Endothelial cell of umbilical vein (primary cell): ENCODE measurements at regions not wholly inside any gene's neighbourhood (a gene's known extent, or its start where the extent isn't known, plus 50 kb on each side); places are given as distances from the start of the nearest gene placed in this dataset.

Source experiments
- CTCF ChIP-seq, 2 donors: IDR thresholded peaks; 1 replicate in 1 of 2; 2 replicates in 1 of 2; pipeline ENCODE4 v1.5.1; 2011; ENCODE audit warnings: low read length in 2 of 2, mild to moderate bottlenecking in 2 of 2, moderate library complexity in 2 of 2, control low read depth in 1 of 2, inconsistent platforms in 1 of 2, low read depth in 1 of 2; ENCODE audit not compliant: insufficient read depth in 1 of 2; ENCODE audit errors: extremely low read depth in 1 of 2
- MYC ChIP-seq: IDR thresholded peaks from one replicate; pipeline ENCODE4 v1.6.1; 2011; ENCODE audit warnings: mild to moderate bottlenecking, low read depth, low read length
- POLR2A ChIP-seq: IDR thresholded peaks from 2 replicates; pipeline ENCODE4 v1.6.1; 2012; ENCODE audit warnings: low read depth, mild to moderate bottlenecking, control low read depth, low read length
- POLR2AphosphoS5 ChIP-seq: IDR thresholded peaks from 2 replicates; pipeline ENCODE4 v1.6.1; 2012; ENCODE audit warnings: low read depth, mild to moderate bottlenecking, control low read depth, low read length, moderate library complexity; ENCODE audit not compliant: insufficient read depth

GRCh38 chr7:22005151-22005550 lies 59.5 kb upstream of the CDCA7L start:
- TF ChIP-seq CTCF (IDR thresholded peaks at IDR 0.05; ENCODE audit: extremely low read depth in 1 of 2, insufficient read depth in 1 of 2, low read depth in 1 of 2, low read length in 2 of 2) (no peak), POLR2AphosphoS5 (no peak), POLR2A (no peak), MYC (no peak)
